GM12872 (cell line): ENCODE measurements at regions not wholly inside any gene's neighbourhood (a gene's known extent, or its start where the extent isn't known, plus 50 kb on each side); places are given as distances from the start of the nearest gene placed in this dataset.

Source experiments
- TF ChIP-seq, protein P1 (sequence below): IDR thresholded peaks from 3 replicates; pipeline ENCODE4 v1.5.1; 2011; ENCODE audit warnings: low read depth, mild to moderate bottlenecking, low read length, moderate library complexity; ENCODE audit not compliant: insufficient read depth

DNA sequence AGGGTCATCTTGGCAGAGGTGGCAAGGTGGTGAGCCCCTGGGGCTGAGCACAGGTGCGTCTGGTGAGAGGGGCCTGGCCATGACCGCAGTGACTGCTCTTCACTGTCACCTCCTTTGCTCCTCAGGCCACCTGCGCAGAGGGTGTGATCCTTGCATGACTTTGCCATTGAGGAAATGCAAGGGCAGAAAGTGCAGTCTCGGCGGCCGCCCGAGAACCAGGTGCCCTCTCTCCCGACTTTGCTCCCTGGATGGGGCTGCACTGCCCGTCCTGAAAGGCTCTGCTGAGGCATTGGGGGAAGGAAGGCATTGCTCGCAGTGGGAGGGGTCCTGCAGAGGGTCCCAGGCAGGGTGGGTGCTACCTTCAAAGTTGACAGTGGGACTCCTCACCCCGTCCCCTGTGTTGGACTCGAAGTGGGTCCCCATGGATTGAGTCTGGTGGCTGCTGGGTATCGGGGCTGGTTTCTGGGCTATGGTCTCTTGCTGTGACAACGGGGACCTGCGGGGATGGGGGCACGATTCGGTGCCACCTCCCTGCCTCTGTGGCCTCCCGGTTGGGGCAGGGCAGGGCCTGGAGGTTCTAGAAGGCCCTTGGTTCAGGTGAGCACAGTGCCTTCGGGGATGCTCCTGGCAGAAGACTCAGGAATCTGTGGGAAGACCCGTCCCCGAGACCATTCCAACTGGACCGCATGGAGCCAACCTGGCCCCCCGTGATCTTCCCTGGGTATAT, 1239.4 kb downstream of the BRD1 start:
- TF ChIP-seq, protein P1, sequence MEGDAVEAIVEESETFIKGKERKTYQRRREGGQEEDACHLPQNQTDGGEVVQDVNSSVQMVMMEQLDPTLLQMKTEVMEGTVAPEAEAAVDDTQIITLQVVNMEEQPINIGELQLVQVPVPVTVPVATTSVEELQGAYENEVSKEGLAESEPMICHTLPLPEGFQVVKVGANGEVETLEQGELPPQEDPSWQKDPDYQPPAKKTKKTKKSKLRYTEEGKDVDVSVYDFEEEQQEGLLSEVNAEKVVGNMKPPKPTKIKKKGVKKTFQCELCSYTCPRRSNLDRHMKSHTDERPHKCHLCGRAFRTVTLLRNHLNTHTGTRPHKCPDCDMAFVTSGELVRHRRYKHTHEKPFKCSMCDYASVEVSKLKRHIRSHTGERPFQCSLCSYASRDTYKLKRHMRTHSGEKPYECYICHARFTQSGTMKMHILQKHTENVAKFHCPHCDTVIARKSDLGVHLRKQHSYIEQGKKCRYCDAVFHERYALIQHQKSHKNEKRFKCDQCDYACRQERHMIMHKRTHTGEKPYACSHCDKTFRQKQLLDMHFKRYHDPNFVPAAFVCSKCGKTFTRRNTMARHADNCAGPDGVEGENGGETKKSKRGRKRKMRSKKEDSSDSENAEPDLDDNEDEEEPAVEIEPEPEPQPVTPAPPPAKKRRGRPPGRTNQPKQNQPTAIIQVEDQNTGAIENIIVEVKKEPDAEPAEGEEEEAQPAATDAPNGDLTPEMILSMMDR = no peak

DNA sequence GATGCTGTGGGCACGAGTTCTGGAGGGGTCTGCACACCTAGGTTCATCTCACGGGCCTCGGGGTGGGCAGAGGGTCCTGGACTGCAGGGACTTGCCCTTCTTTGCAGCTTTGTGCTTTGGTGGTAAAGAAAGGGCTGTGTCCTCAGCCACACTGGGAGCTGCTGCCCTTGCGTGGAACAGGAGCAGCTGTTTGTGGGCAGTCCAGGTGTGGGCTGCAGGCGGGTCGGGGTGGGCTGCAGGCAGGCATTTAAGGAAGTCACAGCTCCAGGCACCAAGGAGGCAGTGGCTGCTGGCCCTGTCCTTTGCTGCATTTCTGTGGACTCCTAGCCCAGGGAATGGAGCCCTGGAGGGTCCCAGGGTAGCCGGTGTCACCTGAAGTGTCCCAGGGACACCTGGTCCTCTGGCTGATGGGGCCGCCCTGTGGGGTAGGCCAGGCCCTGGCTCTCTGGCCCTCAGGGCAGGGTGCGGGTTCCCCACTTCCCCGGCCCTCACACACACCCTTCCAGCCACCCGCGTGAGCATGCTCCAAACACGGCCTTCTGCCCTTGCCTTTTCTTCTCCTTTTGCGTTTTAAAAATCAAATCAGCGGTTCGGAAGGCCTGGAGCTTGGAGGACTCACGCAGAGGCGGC, 1240.3 kb downstream of the BRD1 start:
- TF ChIP-seq, protein P1 = no peak

DNA sequence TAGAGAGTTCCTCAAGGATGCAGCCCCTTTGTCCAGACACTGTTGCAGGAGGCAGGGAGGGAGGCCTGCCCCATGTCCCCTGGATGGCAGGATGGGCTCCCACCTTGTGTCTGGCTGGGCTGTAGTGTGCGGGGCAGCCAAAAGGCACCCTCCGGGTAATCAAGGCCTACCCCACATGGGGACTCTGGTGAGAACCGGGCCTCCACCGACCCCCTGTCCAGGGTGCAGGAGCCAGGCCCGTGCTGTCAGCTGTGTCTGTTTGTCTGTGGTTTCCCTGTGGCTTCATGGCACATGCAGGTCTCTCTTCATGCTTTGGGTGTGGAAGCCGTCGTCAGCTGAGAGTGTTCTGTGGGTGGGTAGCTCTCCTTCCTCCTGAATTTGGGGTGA, 1240.9 kb downstream of the BRD1 start:
- TF ChIP-seq, protein P1 = no peak

DNA sequence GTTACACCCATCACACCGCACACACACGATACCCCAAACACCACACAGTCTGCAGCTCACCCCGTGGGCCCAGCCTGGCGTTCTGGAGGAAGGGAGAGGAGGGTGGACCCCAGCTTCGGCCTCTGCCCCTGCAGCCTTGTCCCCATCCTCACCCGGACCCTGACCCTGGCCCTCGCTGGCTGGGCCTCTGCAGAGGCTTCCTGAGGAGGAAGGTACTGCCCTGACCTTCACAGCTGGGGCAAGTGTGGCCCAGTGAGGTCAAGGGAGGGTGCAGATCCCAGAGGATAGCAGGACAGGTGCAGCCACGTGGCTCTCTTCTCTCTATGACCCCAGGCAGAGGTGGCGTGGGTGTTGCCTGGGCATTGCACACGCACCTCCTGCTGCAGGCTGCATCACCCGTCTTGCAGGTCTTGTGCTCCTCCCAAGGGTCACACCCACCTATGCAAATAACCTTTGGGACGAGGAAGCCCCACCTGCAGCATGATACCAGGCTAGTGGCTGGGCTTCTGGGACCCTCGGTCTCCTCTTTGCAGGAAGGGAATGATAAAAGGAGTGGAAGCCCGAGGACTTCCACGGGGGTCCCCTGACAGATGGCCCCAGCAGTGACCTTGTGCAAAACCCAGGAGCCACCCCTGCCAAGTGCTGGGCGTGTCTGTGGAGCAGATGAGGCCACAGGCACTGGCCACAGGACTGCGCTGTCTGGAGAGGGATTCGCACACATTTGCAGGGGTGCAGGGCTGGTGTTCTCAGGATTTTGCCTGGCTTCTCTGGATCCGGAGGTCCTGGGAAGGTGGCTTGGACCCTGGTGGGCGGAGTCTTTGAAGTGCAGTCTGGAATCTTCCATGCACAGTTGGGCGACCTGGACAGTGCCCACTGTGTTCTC, 1241.5 kb downstream of the BRD1 start:
- TF ChIP-seq, protein P1 = no peak

DNA sequence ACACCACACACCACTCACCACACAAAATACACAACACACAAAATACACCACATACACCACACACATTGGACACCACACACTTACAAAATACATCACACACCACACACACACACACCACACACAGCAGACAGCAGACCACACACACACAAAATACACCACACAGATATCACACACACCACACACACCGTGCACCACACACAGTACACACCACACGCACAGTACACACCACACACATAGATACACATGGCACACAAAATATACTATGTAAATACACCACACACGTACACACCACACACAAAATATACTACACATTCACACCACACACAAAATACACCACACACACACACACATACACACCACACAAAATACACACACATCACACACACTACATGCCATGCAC, 1243.5 kb downstream of the BRD1 start:
- TF ChIP-seq, protein P1 = no peak

DNA sequence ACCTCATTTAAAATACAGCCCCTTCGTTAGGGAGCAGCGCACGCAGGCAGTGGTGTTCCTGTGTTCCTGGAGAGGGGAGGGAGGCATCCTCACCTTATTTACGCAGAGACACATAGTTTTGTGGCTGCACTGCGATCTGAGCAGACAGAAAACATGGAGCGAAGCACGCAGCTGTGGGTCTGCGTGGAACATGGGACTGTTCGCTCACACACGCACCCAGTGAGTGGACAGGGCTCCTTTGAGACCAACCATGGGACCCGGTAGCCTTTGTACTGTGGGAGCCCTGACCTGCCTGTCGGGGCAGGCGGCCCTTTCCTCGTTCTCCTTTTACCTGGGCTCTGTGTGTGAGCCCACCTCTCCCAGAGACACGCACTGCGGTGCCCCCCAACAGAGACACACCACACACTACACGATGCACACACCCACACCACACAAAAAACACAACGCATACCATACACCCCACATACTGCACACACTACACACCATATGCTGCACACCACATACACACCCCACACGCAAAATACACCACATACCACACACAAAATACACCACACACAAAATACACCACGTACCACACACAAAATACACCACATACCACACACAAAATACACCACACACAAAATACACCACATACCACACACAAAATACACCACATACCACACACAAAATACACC, 1245.7 kb downstream of the BRD1 start:
- TF ChIP-seq, protein P1 = no peak
